RPMI8226 (cell line): ENCODE measurements at regions not wholly inside any gene's neighbourhood (a gene's known extent, or its start where the extent isn't known, plus 50 kb on each side); places are given as distances from the start of the nearest gene placed in this dataset.
"Not testable (repeated sequence)": the region's sequence is repeated elsewhere in the genome, so short reads cannot be mapped to it uniquely, and the experiment has no call there.

Experiments used
- DNase-seq: peaks from one replicate; pipeline ENCODE4 v3.0.0-alpha.2; 2015

- no peak for DNase-seq
Measured at GRCh38 chr6:150775415-150776203, 89.9 kb upstream of the MTHFD1L start.

DNA sequence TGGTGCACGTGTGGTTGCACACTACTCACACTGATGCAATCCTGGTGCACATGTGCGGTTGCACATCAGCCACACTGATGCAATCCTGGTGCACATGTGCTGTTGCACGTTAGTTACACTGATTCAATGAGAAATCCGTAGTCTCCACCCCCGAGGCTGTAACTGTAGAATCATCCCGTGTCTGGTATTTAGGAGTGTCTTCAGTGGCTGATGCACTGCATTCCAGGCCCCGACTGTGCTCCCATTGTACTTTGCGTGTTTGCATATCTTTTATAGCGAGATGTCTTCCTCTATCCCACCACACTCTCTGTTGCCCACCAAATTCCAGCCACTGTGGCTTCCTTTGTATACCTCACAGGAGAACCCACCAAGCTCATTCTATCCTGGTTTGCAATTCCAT is 87.8 kb upstream of the MTHFD1L start:
- no peak for DNase-seq

- DNase-seq = no peak
Measured at GRCh38 chr6:150783813-150784212, 81.7 kb upstream of the MTHFD1L start.

GRCh38 chr6:150787429-150787828 is 78.1 kb upstream of the MTHFD1L start:
- DNase-seq = no peak

GRCh38 chr6:150788089-150788488 is 77.4 kb upstream of the MTHFD1L start:
- DNase-seq = no peak

- DNase-seq = not testable (repeated sequence)
Measured at GRCh38 chr6:150789906-150790305, 75.6 kb upstream of the MTHFD1L start.

DNA sequence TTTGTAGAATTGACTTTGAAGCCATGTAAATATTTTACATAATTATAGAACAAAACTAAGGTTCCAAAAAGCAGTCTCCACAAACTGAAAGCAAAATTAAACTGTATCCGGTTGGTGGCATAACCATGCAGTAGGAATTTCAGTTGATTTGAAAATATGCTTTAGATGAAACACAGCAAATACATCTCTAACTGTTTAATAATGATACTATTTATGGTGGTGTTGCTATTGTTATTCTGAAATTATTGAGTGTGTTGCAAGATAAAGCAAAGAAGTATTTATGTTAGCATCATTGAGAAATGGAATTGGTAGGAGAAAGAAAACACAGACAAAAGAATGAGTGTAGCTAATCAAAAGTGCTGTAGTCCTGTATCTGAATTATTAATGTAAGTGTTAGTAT is 73.8 kb upstream of the MTHFD1L start:
- no peak for DNase-seq

GRCh38 chr6:150797949-150798348 is 67.6 kb upstream of the MTHFD1L start:
- DNase-seq = no peak

GRCh38 chr6:150799276-150799805 is 66.2 kb upstream of the MTHFD1L start:
- DNase-seq = no peak

GRCh38 chr6:150800674-150801314 is 64.7 kb upstream of the MTHFD1L start:
- DNase-seq = no peak

GRCh38 chr6:150806790-150807189 is 58.7 kb upstream of the MTHFD1L start:
- no peak for DNase-seq

GRCh38 chr6:150813319-150813992 is 52.0 kb upstream of the MTHFD1L start:
- no peak for DNase-seq

DNA sequence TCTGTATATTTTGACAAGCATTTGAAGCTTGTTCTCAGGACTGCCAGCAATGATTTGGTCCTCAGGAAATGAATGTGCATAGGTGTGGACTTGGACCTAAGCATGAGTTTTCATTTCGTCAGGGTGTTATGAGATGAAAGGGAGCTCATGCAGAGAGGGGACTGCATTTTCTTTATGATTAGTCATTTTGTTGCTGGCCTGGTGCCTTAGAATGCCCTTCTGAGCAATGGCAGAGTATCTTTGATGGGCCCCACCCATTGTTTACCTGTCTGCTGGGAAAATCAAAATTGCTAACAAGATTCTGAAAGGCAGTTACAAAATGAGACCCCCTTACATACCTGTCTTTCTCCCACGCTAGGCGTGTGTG is 51.5 kb upstream of the MTHFD1L start:
- DNase-seq = no peak
